Adipocyte (in vitro differentiated cells): ENCODE measurements at regions not wholly inside any gene's neighbourhood (a gene's known extent, or its start where the extent isn't known, plus 50 kb on each side); places are given as distances from the start of the nearest gene placed in this dataset.

Experiments used
- DNase-seq: peaks from one replicate; pipeline ENCODE4 v3.0.0-alpha.2; 2015; ENCODE audit warnings: low read depth
- H3K27me3 ChIP-seq: replicated peaks from 2 replicates; pipeline ENCODE4 v1.7.0; 2013; ENCODE audit warnings: mild to moderate bottlenecking, low read length, moderate library complexity; ENCODE audit not compliant: control insufficient read depth, insufficient read depth
- H3K36me3 ChIP-seq: 2 replicates; pipeline ENCODE4 v1.7.0; 2013; ENCODE audit warnings: low read length, mild to moderate bottlenecking, moderate library complexity; ENCODE audit not compliant: control insufficient read depth, insufficient read depth, severe bottlenecking
- H3K4me1 ChIP-seq: 2 replicates; pipeline ENCODE4 v1.7.0; 2013; ENCODE audit warnings: mild to moderate bottlenecking, low read length, moderate library complexity; ENCODE audit not compliant: control insufficient read depth, insufficient read depth
- H3K4me3 ChIP-seq: 2 replicates; pipeline ENCODE4 v1.7.0; 2013; ENCODE audit warnings: mild to moderate bottlenecking, low read length, moderate library complexity
- H3K9ac ChIP-seq: 2 replicates; pipeline ENCODE4 v1.7.0; 2013; ENCODE audit warnings: mild to moderate bottlenecking, low read length, moderate library complexity
- H3K9me3 ChIP-seq: 2 replicates; pipeline ENCODE4 v1.7.0; 2013; ENCODE audit warnings: mild to moderate bottlenecking, low read length, moderate library complexity; ENCODE audit not compliant: control insufficient read depth

DNA sequence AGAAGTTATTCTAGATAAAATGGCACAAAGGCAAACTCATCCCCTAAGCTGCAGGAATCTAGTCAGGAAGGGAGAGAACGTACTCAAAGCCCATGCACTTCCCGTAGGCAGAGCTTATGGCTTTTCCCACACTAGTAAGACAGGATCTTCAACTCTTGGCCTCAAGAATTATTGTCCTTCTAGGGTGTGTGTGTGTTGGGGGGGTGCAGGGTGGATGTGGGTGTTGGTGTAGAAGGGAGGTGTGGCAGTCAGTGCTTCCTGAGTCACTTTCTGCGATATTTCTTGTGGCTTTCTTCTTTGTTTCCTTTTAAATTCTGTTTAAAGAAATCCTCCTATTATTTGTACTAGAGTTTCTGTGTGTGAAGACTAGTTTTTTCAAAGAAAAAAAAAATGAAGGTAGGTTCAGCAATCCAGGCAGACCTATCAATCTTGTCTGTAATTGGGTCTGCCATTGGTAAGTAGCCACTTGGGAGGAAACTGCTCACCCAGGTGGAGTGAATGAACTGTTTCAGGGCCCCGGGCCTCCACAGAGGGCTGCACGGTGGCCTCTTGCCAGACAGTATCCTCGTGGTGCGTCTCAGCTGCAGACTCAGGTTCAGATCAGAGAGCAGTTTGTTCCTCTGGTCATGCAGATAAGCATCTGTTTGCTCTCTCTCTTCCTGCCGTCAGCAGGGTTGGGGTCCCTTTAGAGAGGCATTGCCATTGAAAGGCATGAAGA lies 131.9 kb downstream of the NPR3 start:
- Histone ChIP-seq H3K4me1 (peaks cover 12% of the 10 kb centered on the region), H3K36me3 (no peaks in the 10 kb centered on the region), H3K27me3 (peaks cover 6% of the 10 kb centered on the region), H3K9ac (no peak overlapping the region), H3K9me3 (no peaks in the 10 kb centered on the region), H3K4me3 (no peak overlapping the region)
- DNase-seq: no peak

DNA sequence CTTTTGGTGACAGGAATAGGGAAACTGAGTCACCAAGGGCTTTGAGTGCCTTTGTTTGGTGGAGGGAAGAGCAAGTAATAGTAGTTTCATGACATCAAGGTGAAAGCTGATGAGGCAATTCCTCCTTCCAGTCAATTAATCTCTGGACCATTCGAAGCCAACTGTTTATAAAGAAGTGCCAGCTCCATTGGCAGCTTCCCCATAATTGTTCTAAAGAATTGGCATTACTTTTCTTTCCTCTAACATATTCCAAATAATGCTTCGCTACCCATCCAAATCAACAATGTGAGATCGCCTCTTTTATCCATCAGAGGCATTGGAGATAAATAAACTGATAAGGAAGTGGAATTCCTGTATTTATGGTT lies 132.4 kb downstream of the NPR3 start:
- Histone ChIP-seq H3K4me3 (no peak overlapping the region), H3K4me1 (peaks cover 9% of the 10 kb centered on the region), H3K27me3 (peaks cover 6% of the 10 kb centered on the region), H3K36me3 (no peaks in the 10 kb centered on the region), H3K9ac (no peak overlapping the region), H3K9me3 (no peaks in the 10 kb centered on the region)
- DNase-seq: no peak

DNA sequence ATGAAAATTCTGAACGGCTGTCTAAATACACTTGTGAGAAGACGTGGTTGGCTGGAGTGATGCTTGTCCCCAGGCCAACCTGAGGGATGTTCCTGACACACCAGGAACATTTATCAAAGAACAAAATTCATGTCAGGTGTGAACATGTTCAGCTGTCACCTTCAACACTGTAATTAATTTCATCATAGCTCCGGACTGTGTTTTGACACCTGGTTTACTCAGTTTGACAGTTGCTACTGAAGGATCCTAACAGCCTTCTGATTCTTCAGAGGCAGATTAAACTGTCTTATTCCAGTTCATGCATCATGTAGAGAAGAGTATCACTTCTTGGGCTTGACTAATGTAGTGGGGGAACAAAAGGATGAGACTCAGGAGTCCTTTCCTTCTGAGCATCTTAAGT lies 134.1 kb downstream of the NPR3 start:
- Histone ChIP-seq H3K36me3 (no peaks in the 10 kb centered on the region), H3K9me3 (peaks cover 4% of the 10 kb centered on the region), H3K4me1 (peaks cover 1% of the 10 kb centered on the region), H3K9ac (no peak overlapping the region), H3K27me3 (peaks cover 6% of the 10 kb centered on the region), H3K4me3 (no peak overlapping the region)
- DNase-seq: no peak

DNA sequence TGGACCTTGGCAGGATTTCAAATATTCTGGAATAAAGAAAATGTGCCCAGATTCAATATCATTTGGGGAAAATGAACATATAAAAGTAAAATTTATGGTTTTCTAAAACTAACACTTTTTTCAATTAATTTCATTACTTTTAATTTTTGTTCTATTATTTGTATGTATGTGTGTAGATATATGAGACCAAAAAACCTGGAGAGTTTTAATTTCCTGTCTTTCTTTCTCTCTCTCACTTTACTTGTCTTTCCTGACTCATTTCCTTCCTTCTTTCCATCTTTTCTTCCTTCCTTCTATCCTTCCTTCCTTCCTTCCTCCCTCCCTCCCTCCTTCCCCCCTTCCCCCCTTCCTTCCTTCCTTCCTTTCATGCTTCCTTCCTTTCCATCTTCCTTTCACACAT lies 137.0 kb downstream of the NPR3 start:
- H3K27me3 ChIP-seq: peaks cover 6% of the 10 kb centered on the region
- DNase-seq: no peak
- no peak overlapping the region for H3K4me3 ChIP-seq
- peaks cover 28% of the 10 kb centered on the region for H3K4me1 ChIP-seq
- peaks cover 4% of the 10 kb centered on the region for H3K9me3 ChIP-seq
- no peaks in the 10 kb centered on the region for H3K36me3 ChIP-seq
- no peak overlapping the region for H3K9ac ChIP-seq

DNA sequence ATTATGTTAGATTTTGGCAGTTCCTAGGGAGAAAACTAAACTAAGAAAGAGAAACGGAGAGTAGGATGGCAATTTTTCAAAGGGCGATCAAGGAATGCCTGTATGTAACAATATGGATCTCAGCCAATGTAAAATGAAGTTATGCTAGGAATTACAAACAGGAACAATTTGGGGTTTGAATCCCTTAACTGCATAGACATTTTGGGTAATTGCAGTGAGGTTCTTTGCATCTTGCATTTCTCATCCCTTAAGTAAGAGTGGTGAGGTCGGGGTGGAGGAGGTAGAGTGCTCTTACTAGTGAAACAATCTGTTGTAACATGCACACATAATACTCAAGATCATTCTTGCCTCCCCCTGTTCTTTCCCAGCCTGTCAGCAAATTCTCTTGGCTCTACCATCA lies 137.6 kb downstream of the NPR3 start:
- no peak overlapping the region for H3K9ac ChIP-seq
- peaks cover 28% of the 10 kb centered on the region for H3K4me1 ChIP-seq
- peaks cover 6% of the 10 kb centered on the region for H3K27me3 ChIP-seq
- peaks cover 4% of the 10 kb centered on the region for H3K9me3 ChIP-seq
- H3K36me3 ChIP-seq: no peaks in the 10 kb centered on the region
- no peak overlapping the region for H3K4me3 ChIP-seq
- DNase-seq: peak; percentile 53

DNA sequence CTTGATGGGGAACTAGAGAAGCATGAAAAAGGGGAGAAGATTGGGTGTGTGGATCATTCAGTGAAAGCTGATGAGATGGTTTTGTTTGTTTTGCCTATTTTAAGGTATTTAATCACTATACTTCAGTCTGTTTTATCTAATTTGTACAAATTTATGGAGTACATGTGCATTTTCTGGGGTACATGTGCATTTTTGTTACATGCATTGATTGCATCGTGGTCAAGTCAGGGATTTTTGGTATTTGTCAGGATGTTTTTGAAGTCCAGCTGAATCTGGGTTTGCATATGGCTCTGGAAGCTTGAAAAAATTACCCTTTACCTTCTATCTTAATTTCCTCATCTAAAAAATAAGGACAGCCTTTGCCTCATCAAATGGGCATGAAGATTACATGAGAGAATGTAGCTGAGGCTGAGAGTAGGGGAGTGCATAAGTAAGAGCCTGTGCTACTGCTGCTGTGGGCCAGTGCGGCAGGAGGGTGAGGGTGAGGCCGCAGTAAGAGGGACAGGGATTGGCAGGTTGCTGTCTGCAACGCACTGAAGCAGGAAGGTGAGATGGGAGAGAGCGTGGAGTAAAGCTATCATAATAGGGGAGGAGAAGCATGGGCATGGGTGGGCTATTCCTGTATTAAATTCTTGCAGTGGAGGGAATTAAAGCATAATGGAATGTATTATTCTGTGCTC lies 139.8 kb downstream of the NPR3 start:
- Histone ChIP-seq H3K4me1 (peaks cover 28% of the 10 kb centered on the region), H3K36me3 (no peaks in the 10 kb centered on the region), H3K4me3 (peak overlapping the region; percentile 8), H3K9me3 (peaks cover 4% of the 10 kb centered on the region), H3K9ac (peak overlapping the region; percentile 63), H3K27me3 (peaks cover 4% of the 10 kb centered on the region)
- DNase-seq: no peak

DNA sequence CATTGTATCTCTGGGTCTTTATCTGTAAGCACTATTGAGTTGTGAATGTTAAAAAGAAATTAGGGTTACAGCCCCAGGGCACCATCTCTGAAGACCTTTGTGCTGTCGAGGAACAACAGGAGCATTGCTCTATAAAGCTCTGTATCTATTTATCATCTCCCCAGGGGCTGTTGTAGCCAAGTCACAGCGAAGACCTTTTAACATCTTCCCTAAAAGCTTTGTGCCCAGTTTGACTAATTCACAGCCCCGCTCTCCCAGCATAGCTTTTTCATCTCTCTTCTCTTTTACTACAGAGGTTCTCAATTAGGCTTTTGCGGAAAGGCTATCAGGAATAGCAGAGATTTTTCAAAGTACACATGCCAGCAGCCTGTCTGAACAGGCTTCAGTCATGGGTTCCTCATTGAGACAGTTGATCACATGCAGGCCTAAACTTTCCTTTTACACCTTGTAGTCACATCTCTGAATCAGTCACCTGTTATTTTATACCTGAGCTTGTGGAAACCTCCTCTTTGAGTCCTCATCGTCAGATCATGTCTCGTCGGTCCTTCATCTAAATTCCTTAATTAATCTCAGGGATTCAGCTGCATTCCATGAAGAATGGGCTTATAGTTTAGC lies 140.5 kb downstream of the NPR3 start:
- H3K9me3 ChIP-seq: peaks cover 6% of the 10 kb centered on the region
- peak overlapping the region; percentile 63 for H3K9ac ChIP-seq
- peaks cover 28% of the 10 kb centered on the region for H3K4me1 ChIP-seq
- H3K4me3 ChIP-seq: peak overlapping the region; percentile 9
- H3K27me3 ChIP-seq: no peaks in the 10 kb centered on the region
- no peaks in the 10 kb centered on the region for H3K36me3 ChIP-seq
- no peak for DNase-seq

DNA sequence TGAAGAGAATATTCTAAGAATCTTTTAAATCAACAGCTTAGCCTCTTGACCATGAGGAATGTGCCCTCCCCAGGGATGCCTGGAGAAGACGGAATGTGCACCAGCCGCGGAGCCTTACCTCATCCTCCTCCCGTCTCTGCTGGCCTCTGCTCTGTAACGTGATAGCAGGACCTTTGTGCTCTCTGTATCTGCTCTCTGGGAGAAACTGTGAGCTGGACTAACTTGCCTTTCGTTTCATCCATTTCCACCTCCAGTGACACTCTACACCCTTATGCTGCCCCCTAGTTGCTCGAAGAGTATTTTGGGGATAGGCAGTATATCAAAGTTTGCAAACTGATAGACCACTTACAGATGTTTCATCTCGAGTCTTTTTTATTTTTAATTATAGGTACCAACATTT lies 141.4 kb downstream of the NPR3 start:
- Histone ChIP-seq H3K9me3 (peaks cover 12% of the 10 kb centered on the region), H3K36me3 (no peaks in the 10 kb centered on the region), H3K4me1 (peaks cover 28% of the 10 kb centered on the region), H3K4me3 (peak overlapping the region; percentile 17), H3K27me3 (no peaks in the 10 kb centered on the region), H3K9ac (peak overlapping the region; percentile 69)
- DNase-seq: peak; percentile 86

DNA sequence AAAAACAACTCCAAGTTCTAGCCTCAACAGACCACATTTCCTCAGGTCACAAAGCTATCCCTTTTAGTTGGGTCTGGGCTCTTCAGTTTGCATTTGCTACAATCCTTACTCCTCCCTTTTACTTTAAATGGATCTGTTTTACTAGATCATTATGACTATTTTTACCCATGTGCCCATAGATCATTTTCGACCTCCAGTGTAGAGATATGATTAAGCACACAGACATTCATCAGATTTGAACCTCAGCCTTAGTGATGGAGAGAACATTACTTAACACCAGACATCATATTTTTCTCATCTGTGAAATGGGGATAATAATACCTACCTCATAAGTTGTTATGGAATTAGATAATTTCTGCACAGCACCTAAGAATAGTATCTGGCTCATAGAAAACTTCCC lies 141.9 kb downstream of the NPR3 start:
- Histone ChIP-seq H3K4me3 (peak overlapping the region; percentile 17), H3K27me3 (no peaks in the 10 kb centered on the region), H3K4me1 (peaks cover 28% of the 10 kb centered on the region), H3K36me3 (no peaks in the 10 kb centered on the region), H3K9ac (peak overlapping the region; percentile 69), H3K9me3 (peaks cover 15% of the 10 kb centered on the region)
- peak; percentile 18 for DNase-seq

DNA sequence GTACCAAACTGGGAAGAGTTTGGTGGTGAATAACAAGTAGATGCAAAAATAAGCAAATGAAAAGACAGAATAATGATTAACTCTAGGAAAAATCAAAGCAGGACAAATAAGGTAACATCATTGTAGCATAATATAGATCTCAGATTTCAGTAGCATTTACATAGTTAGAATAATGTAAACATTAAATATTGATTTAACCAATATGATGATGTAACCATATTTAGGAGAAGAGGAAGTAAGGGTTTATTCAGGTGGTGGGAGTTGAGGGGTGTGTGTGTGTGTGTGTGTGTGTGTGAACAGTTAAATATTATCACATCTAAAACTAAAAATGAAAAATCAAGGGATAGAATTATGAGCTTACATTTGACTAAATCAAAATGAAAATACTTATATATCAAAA lies 143.4 kb downstream of the NPR3 start:
- Histone ChIP-seq H3K9ac (no peak overlapping the region), H3K9me3 (peaks cover 30% of the 10 kb centered on the region), H3K36me3 (no peaks in the 10 kb centered on the region), H3K4me3 (no peak overlapping the region), H3K4me1 (peaks cover 28% of the 10 kb centered on the region), H3K27me3 (no peaks in the 10 kb centered on the region)
- no peak for DNase-seq

DNA sequence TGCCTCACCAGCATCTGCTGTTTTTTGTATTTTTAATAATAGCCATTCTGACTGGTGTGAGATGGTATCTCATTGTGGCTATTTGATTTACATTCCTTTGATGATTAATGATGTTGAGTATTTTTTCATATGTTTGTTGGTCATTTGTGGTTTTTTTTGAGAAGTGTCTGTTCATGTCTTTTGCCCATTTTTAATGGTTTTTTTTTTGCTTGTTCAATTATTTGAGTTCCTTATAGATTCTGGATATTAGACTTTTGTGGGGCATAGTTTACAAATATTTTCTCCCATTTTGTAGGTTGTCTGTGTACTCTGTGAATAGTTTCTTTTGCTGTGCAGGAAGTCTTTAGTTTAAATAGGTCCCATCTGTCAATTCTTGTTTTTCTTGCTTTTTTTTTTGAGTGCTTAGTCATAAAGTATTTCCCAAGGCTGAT lies 148.1 kb downstream of the NPR3 start:
- Histone ChIP-seq H3K36me3 (no peaks in the 10 kb centered on the region), H3K4me3 (peak overlapping the region; percentile 27), H3K4me1 (no peaks in the 10 kb centered on the region), H3K9ac (no peak overlapping the region), H3K9me3 (peaks cover 42% of the 10 kb centered on the region), H3K27me3 (no peaks in the 10 kb centered on the region)
- DNase-seq: no peak
